HepG2 (cell line): ENCODE measurements at regions not wholly inside any gene's neighbourhood (a gene's known extent, or its start where the extent isn't known, plus 50 kb on each side); places are given as distances from the start of the nearest gene placed in this dataset.

Experiments
- ATAC-seq: fragments of 200-7000 bp; cut with Tn5 transposase; 3 replicates; pipeline ENCODE4 v1.9.1; 2020; ENCODE audit warnings: mild to moderate bottlenecking, moderate library complexity
- BruUV-seq: library from RNA; stranded (reverse); fragments of 400-500 nt; replicated peaks from 2 replicates; lab custom pipeline; 2021; lab: Mats Ljungman, UMichigan
- CTCF ChIA-PET: fragments of 300-600 bp; formaldehyde crosslinking; extraction: SDS; loops from one replicate; lab custom pipeline; 2021; ENCODE audit warnings: low total read pairs, inconsistent platforms, low intra/inter-chr PET ratio; lab: Yijun Ruan, JAX
- POLR2A ChIA-PET: fragments of 350-600 bp; sonication (Branson Sonifier 250); formaldehyde crosslinking; loops from one replicate; lab custom pipeline; 2020; ENCODE audit warnings: antibody characterized with exemption, inconsistent platforms; lab: Yijun Ruan, JAX
- DNase-seq: peaks from one replicate; pipeline ENCODE4 v3.0.0-alpha.2; 2015; ENCODE audit warnings: low spot score
- FAIRE-seq: peaks from 3 replicates; lab custom pipeline; 2011; peaks lifted over from hg19 to GRCh38; lab: Jason Lieb, UNC
- H2AFZ ChIP-seq: one replicate; pipeline ENCODE4 v1.6.1; 2011; ENCODE audit warnings: low read length, inconsistent platforms
- H3K27ac ChIP-seq: fragments of 300-600 bp; 3 replicates; pipeline ENCODE4 v1.8.0; 2011; ENCODE audit warnings: mixed run types, mild to moderate bottlenecking, mixed read lengths, low read length, inconsistent platforms; ENCODE audit not compliant: insufficient read depth; ENCODE audit errors: extremely low read length
- H3K27me3 ChIP-seq, 2 experiments: fragments of 200-600 bp in 1 of 2; 2 replicates in 1 of 2; 3 replicates in 1 of 2; pipeline versions ENCODE4 v1.6.0 to v1.8.0; 2011; ENCODE audit warnings: low read length in 2 of 2, mild to moderate bottlenecking in 2 of 2, moderate library complexity in 2 of 2, inconsistent platforms in 1 of 2; ENCODE audit not compliant: insufficient read depth in 2 of 2, control insufficient read depth in 1 of 2
- H3K36me3 ChIP-seq, 2 experiments: fragments of 200-600 bp in 1 of 2; replicated peaks in 1 of 2; 2 replicates in 1 of 2; 3 replicates in 1 of 2; pipeline versions ENCODE4 v1.5.1 to v1.8.0; 2011; ENCODE audit warnings: low read length in 2 of 2, inconsistent platforms in 1 of 2; ENCODE audit not compliant: insufficient read depth in 2 of 2, control insufficient read depth in 1 of 2
- H3K4me1 ChIP-seq: 2 replicates; pipeline ENCODE4 v1.5.1; 2012; ENCODE audit warnings: low read length, inconsistent platforms; ENCODE audit not compliant: insufficient read depth
- H3K4me2 ChIP-seq: 2 replicates; pipeline ENCODE4 v1.6.0; 2011; ENCODE audit warnings: low read depth, low read length, inconsistent platforms
- H3K4me3 ChIP-seq, 3 experiments: fragments of 200-600 bp in 1 of 3; sonication (generic), shearing (Covaris generic) in 1 of 3; replicated peaks in 1 of 3; 2 replicates each; pipeline ENCODE4 v1.5.1; 2011 to 2016; ENCODE audit warnings: low read length in 3 of 3, inconsistent platforms in 2 of 3, low read depth in 2 of 3, mild to moderate bottlenecking in 2 of 3, control low read depth in 1 of 3, mixed read lengths in 1 of 3; ENCODE audit not compliant: insufficient read depth in 1 of 3
- H3K79me2 ChIP-seq: one replicate; pipeline ENCODE4 v1.6.1; 2011; ENCODE audit warnings: low read length, inconsistent platforms; ENCODE audit not compliant: insufficient read depth
- H3K9ac ChIP-seq: 2 replicates; pipeline ENCODE4 v1.6.0; 2011; ENCODE audit warnings: mild to moderate bottlenecking, low read depth, low read length, inconsistent platforms; ENCODE audit not compliant: insufficient read depth
- H3K9me3 ChIP-seq: 2 replicates; pipeline ENCODE4 v1.5.1; 2012; ENCODE audit warnings: mild to moderate bottlenecking, low read length
- H4K20me1 ChIP-seq: 2 replicates; pipeline ENCODE4 v1.6.0; 2011; ENCODE audit warnings: inconsistent platforms, mild to moderate bottlenecking, low read length, moderate library complexity; ENCODE audit not compliant: insufficient read depth
- BRCA1 ChIP-seq: sonication (generic); formaldehyde crosslinking; IDR thresholded peaks from 2 replicates; pipeline ENCODE4 v1.4.0; 2020; ENCODE audit warnings: missing genetic modification reagents
- FOXP1 ChIP-seq, 2 experiments: fragments of 450-650 bp in 1 of 2; IDR thresholded peaks; 2 replicates each; pipeline ENCODE4 v1.6.1; 2017 to 2018; ENCODE audit warnings: antibody characterized with exemption in 1 of 2
- KMT2A ChIP-seq: sonication (generic); formaldehyde crosslinking; IDR thresholded peaks from 2 replicates; pipeline ENCODE4 v1.4.0; 2020; ENCODE audit warnings: missing genetic modification reagents
- MTF1 ChIP-seq: sonication (generic); formaldehyde crosslinking; IDR thresholded peaks from 2 replicates; pipeline ENCODE4 v1.5.0; 2020; ENCODE audit warnings: missing genetic modification reagents
- SALL1 ChIP-seq: sonication (generic); formaldehyde crosslinking; IDR thresholded peaks from 2 replicates; pipeline ENCODE4 v1.8.0; 2022; ENCODE audit warnings: mild to moderate bottlenecking, missing genetic modification reagents
- SNAPC2 ChIP-seq: sonication (generic); formaldehyde crosslinking; IDR thresholded peaks from 2 replicates; pipeline ENCODE4 v1.8.1; 2022; ENCODE audit warnings: mild to moderate bottlenecking, missing genetic modification reagents
- TAF1 ChIP-seq: sonication (generic); formaldehyde crosslinking; IDR thresholded peaks from 2 replicates; pipeline ENCODE4 v1.4.0; 2020; ENCODE audit warnings: missing genetic modification reagents
- TBX3 ChIP-seq: fragments of 450-650 bp; IDR thresholded peaks from 2 replicates; pipeline ENCODE4 v1.6.1; 2017; ENCODE audit warnings: antibody characterized with exemption, mild to moderate bottlenecking, inconsistent platforms, borderline replicate concordance
- THAP8 ChIP-seq: sonication (generic); formaldehyde crosslinking; IDR thresholded peaks from 2 replicates; pipeline ENCODE4 v1.5.1; 2020; ENCODE audit warnings: missing genetic modification reagents, mild to moderate bottlenecking, borderline replicate concordance
- XRCC5 ChIP-seq: fragments of 200-400 bp; formaldehyde crosslinking; optimal IDR thresholded peaks from 2 replicates; pipeline ENCODE3; 2017; ENCODE audit warnings: mild to moderate bottlenecking, low read length
- ZFP36L2 ChIP-seq: sonication (generic); formaldehyde crosslinking; IDR thresholded peaks from 2 replicates; pipeline ENCODE4 v1.4.0; 2020; ENCODE audit warnings: missing genetic modification reagents
- ZFP41 ChIP-seq: sonication (generic); formaldehyde crosslinking; IDR thresholded peaks from 2 replicates; pipeline ENCODE4 v1.4.0; 2020; ENCODE audit warnings: mild to moderate bottlenecking, missing genetic modification reagents, borderline replicate concordance
- ZKSCAN5 ChIP-seq: sonication (generic); formaldehyde crosslinking; IDR thresholded peaks from 2 replicates; pipeline ENCODE4 v1.5.1; 2020; ENCODE audit warnings: mild to moderate bottlenecking, missing genetic modification reagents
- ZNF20 ChIP-seq: sonication (generic); formaldehyde crosslinking; IDR thresholded peaks from 2 replicates; pipeline ENCODE4 v1.4.0; 2020; ENCODE audit warnings: mild to moderate bottlenecking, moderate library complexity, missing genetic modification reagents
- ZNF567 ChIP-seq: sonication (generic); formaldehyde crosslinking; IDR thresholded peaks from 2 replicates; pipeline ENCODE4 v1.8.1; 2023; ENCODE audit warnings: mild to moderate bottlenecking, missing genetic modification reagents, borderline replicate concordance
- ZSCAN30 ChIP-seq: sonication (generic); formaldehyde crosslinking; IDR thresholded peaks from 2 replicates; pipeline ENCODE4 v1.5.0; 2020; ENCODE audit warnings: mild to moderate bottlenecking, missing genetic modification reagents
- WGBS: methylation state at CpG from one replicate; pipeline ENCODE4 v1.1.6; 2017; ENCODE audit warnings: low lambda C conversion rate; 5-methylcytosine and 5-hydroxymethylcytosine counted together
- in situ Hi-C: cut with HindIII; loops from 2 replicates; pipeline ENCODE4 v1.10.0; 2017; ENCODE audit warnings: low pct_unique_long_range_greater_than_20kb; ENCODE audit not compliant: extremely low pct_ligation_motif_present
- intact Hi-C: fragments of 100-400 bp; cut with micrococcal nuclease; formaldehyde crosslinking; loops from one replicate; pipeline ENCODE4 v1.10.0; 2022; ENCODE audit not compliant: unreplicated experiment
- TF ChIP-seq, protein P1 (sequence below): sonication (generic); formaldehyde crosslinking; IDR thresholded peaks from 2 replicates; pipeline ENCODE4 v1.5.1; 2020; ENCODE audit warnings: missing genetic modification reagents, mild to moderate bottlenecking, borderline replicate concordance
- TF ChIP-seq, protein P2 (sequence below): IDR thresholded peaks from 2 replicates; pipeline ENCODE4 v1.6.1; 2016; ENCODE audit warnings: missing compliant biosample characterization, missing genetic modification reagents, borderline replicate concordance

- H3K4me2 ChIP-seq, result no peak overlapping the region
- H3K4me3 ChIP-seq, result no peak overlapping the region
- H3K27ac ChIP-seq, result no peak overlapping the region
- no peak for TF ChIP-seq ZFP36L2 (CRISPR knock-in tag)
- no peak for TF ChIP-seq TBX3
- no peak for TF ChIP-seq SALL1 (CRISPR knock-in tag)
- no peak for TF ChIP-seq ZNF20
- no peak for TF ChIP-seq MTF1
- TF ChIP-seq ZKSCAN5, result no peak
- TF ChIP-seq TAF1 (CRISPR knock-in tag), result no peak
- TF ChIP-seq, all 625 proteins: peak for 0
- WGBS, result 36% methylated on average over 1 of the region's 1 CpG
- Histone ChIP-seq H4K20me1 (no peaks in the 10 kb centered on the region), H3K4me1 (no peaks in the 10 kb centered on the region), H2AFZ (no peak overlapping the region), H3K9ac (no peak overlapping the region), H3K27me3 (no peaks in the 10 kb centered on the region), H3K9me3 (no peaks in the 10 kb centered on the region), H3K36me3 (no peaks in the 10 kb centered on the region), H3K79me2 (no peaks in the 10 kb centered on the region)
- CTCF ChIA-PET, result no interaction called here
- ATAC-seq (no peak), FAIRE-seq (no peak), DNase-seq (no peak)
- in situ Hi-C loops, result no loop called here
- POLR2A ChIA-PET, result no interaction called here
- intact Hi-C loops, result no loop called here
- no TSS peak for BruUV-seq
These were observed 160.5 kb upstream of the KCNJ3 start for GRCh38 chr2:154537843-154538450.

- DNase-seq (no peak), FAIRE-seq (no peak), ATAC-seq (no peak)
- no peaks in the 10 kb centered on the region for H3K79me2 ChIP-seq
- in situ Hi-C loops, result no loop called here
- H3K4me1 ChIP-seq, result no peaks in the 10 kb centered on the region
- H3K9me3 ChIP-seq, result peaks cover 38% of the 10 kb centered on the region
- H3K27ac ChIP-seq, result no peak overlapping the region
- no peaks in the 10 kb centered on the region for H4K20me1 ChIP-seq
- 1% methylated on average over 4 of the region's 4 CpGs for WGBS
- H2AFZ ChIP-seq, result no peak overlapping the region
- H3K4me3 ChIP-seq, result no peak overlapping the region
- no peak overlapping the region for H3K4me2 ChIP-seq
- BruUV-seq, result no TSS peak
- H3K9ac ChIP-seq, result no peak overlapping the region
- H3K36me3 ChIP-seq, result no peaks in the 10 kb centered on the region
- intact Hi-C loops, result no loop called here
- POLR2A ChIA-PET, result no interaction called here
- TF ChIP-seq FOXP1 (IDR thresholded peaks at IDR 0.05), result no peak
- TF ChIP-seq FOXP1 (CRISPR knock-in tag; IDR thresholded peaks at IDR 0.05), result no peak
- TF ChIP-seq, protein P1, sequence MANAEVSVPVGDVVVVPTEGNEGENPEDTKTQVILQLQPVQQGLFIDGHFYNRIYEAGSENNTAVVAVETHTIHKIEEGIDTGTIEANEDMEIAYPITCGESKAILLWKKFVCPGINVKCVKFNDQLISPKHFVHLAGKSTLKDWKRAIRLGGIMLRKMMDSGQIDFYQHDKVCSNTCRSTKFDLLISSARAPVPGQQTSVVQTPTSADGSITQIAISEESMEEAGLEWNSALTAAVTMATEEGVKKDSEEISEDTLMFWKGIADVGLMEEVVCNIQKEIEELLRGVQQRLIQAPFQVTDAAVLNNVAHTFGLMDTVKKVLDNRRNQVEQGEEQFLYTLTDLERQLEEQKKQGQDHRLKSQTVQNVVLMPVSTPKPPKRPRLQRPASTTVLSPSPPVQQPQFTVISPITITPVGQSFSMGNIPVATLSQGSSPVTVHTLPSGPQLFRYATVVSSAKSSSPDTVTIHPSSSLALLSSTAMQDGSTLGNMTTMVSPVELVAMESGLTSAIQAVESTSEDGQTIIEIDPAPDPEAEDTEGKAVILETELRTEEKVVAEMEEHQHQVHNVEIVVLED, result no peak
- TF ChIP-seq ZFP41 (CRISPR knock-in tag), result no peak
- TF ChIP-seq XRCC5, result no peak
- no peak for TF ChIP-seq SNAPC2
- TF ChIP-seq ZNF567, result no peak
- no peak for TF ChIP-seq BRCA1 (CRISPR knock-in tag)
- TF ChIP-seq ZSCAN30 (CRISPR knock-in tag), result no peak
- TF ChIP-seq THAP8 (CRISPR knock-in tag), result no peak
- TF ChIP-seq, protein P2, sequence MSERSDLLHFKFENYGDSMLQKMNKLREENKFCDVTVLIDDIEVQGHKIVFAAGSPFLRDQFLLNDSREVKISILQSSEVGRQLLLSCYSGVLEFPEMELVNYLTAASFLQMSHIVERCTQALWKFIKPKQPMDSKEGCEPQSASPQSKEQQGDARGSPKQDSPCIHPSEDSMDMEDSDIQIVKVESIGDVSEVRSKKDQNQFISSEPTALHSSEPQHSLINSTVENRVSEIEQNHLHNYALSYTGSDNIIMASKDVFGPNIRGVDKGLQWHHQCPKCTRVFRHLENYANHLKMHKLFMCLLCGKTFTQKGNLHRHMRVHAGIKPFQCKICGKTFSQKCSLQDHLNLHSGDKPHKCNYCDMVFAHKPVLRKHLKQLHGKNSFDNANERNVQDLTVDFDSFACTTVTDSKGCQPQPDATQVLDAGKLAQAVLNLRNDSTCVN, result no peak
- TF ChIP-seq KMT2A (CRISPR knock-in tag), result no peak
- CTCF ChIA-PET, result no interaction called here
- H3K27me3 ChIP-seq, result no peaks in the 10 kb centered on the region
These were observed 152.2 kb upstream of the KCNJ3 start for GRCh38 chr2:154546341-154546740.
